DMS53 treated with DMSO at 0.1 percent for 48 hours (cell line): ENCODE measurements at regions not wholly inside any gene's neighbourhood (a gene's known extent, or its start where the extent isn't known, plus 50 kb on each side); places are given as distances from the start of the nearest gene placed in this dataset.
A peak's percentile ranks its signal among the peaks of the same experiment; 100 is the strongest.

ENCODE experiments used
- DNase-seq: peaks from one replicate; lab custom pipeline; 2025; ENCODE audit not compliant: unreplicated experiment; lab: John Stamatoyannopoulos, UW

- no peak for DNase-seq
These were observed 576.1 kb downstream of the NOVA1 start for GRCh38 chr14:26021759-26022158.

- DNase-seq, result no peak
These were observed 580.6 kb downstream of the NOVA1 start for GRCh38 chr14:26017270-26017669.

GRCh38 chr14:26008290-26008689, 589.5 kb downstream of the NOVA1 start:
- peak; percentile 20 for DNase-seq

- no peak for DNase-seq
These were observed 593.5 kb downstream of the NOVA1 start for GRCh38 chr14:26004342-26004741.

- DNase-seq, result no peak
These were observed 604.0 kb downstream of the NOVA1 start for GRCh38 chr14:25993830-25994229.

GRCh38 chr14:25988536-25988935, 609.3 kb downstream of the NOVA1 start:
- DNase-seq, result no peak

GRCh38 chr14:25955772-25956171, 642.1 kb downstream of the NOVA1 start:
- DNase-seq, result no peak

GRCh38 chr14:25953532-25954139, 644.2 kb downstream of the NOVA1 start:
- no peak for DNase-seq

GRCh38 chr14:25945746-25946145, 652.1 kb downstream of the NOVA1 start:
- no peak for DNase-seq

- DNase-seq, result no peak
These were observed 653.8 kb downstream of the NOVA1 start for GRCh38 chr14:25944020-25944419.

GRCh38 chr14:25943329-25943728, 654.5 kb downstream of the NOVA1 start:
- DNase-seq, result no peak

GRCh38 chr14:25942090-25942489, 655.7 kb downstream of the NOVA1 start:
- DNase-seq, result no peak

- DNase-seq, result no peak
These were observed 664.1 kb downstream of the NOVA1 start for GRCh38 chr14:25933731-25934130.

- DNase-seq, result no peak
These were observed 667.8 kb downstream of the NOVA1 start for GRCh38 chr14:25929881-25930615.

- DNase-seq, result no peak
These were observed 686.0 kb downstream of the NOVA1 start for GRCh38 chr14:25911831-25912230.

GRCh38 chr14:25909045-25909747, 688.6 kb downstream of the NOVA1 start:
- no peak for DNase-seq

GRCh38 chr14:25908277-25909044, 689.4 kb downstream of the NOVA1 start:
- no peak for DNase-seq

GRCh38 chr14:25904446-25904845, 693.4 kb downstream of the NOVA1 start:
- DNase-seq, result no peak

- no peak for DNase-seq
These were observed 698.6 kb downstream of the NOVA1 start for GRCh38 chr14:25899197-25899596.

- no peak for DNase-seq
These were observed 701.1 kb downstream of the NOVA1 start for GRCh38 chr14:25896777-25897176.

GRCh38 chr14:25895740-25896139, 702.1 kb downstream of the NOVA1 start:
- DNase-seq, result no peak
